Caki2 (cell line): ENCODE measurements at regions not wholly inside any gene's neighbourhood (a gene's known extent, or its start where the extent isn't known, plus 50 kb on each side); places are given as distances from the start of the nearest gene placed in this dataset.
"Not testable (repeated sequence)": the region's sequence is repeated elsewhere in the genome, so short reads cannot be mapped to it uniquely, and the experiment has no call there.

Experiments
- DNase-seq: peaks from one replicate; pipeline ENCODE4 v3.0.0-alpha.2; 2015; ENCODE audit warnings: low read depth
- in situ Hi-C: cut with HindIII; loops from 2 replicates; pipeline ENCODE4 v1.10.0; 2016; ENCODE audit warnings: low sequenced_read_pairs, low pct_unique_long_range_greater_than_20kb, mixed read lengths

- in situ Hi-C loops, result no loop called here
- no peak for DNase-seq
Measured at GRCh38 chr1:70552662-70553566, 141.8 kb downstream of the CTH start.

DNA sequence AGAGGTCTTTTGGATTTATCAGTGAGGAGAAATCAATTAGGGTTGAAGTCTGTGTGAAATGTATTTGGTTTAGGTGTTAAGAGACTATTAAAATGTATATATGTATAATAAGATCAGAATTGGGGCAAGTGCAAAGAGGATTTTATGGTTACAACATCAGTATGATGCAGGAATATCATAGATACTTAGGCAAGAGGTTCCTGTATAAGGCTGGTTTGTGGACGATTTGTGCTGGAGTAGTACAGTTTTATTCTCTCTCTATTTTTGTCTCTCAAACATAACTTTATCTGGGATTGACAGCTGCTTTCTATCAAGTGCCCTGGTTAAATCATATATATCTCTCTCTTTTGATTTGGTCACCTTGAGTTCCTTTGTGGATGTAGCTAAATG lies 142.5 kb downstream of the CTH start:
- in situ Hi-C loops, result no loop called here
- DNase-seq, result no peak

- DNase-seq, result no peak
- in situ Hi-C loops, result no loop called here
Measured at GRCh38 chr1:70554341-70554740, 143.3 kb downstream of the CTH start.

- no peak for DNase-seq
- in situ Hi-C loops, result no loop called here
Measured at GRCh38 chr1:70556541-70556940, 145.5 kb downstream of the CTH start.

GRCh38 chr1:70567167-70567566 lies 156.1 kb downstream of the CTH start:
- DNase-seq, result no peak
- in situ Hi-C loops, result no loop called here

GRCh38 chr1:70571191-70571590 lies 160.1 kb downstream of the CTH start:
- in situ Hi-C loops, result no loop called here

DNA sequence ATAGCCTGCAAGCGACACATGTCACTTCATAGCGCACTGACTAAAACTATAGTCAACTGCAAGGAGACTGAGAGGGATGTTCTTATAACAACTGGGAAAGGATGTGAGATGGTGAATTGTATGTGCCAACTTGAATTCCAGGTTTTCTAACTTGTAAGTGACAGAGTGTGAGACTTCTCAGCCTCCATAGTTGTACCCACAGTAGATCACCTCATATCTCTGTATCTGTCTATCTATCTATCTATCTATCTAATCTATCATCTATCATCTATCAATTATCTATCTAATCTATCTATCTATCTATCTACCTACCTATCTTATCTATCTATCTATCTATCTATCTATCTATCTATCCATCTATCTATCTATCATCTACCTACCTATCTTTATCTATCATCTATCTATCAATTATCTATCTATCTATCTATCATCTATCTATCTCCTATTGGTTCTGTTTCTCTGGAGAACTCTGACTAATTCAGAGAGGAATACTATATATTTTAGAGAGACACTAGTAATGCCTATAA lies 162.3 kb downstream of the CTH start:
- DNase-seq, result no peak
- in situ Hi-C loops, result no loop called here

More at GRCh38 chr1:70571191-70571590, 160.1 kb downstream of the CTH start:
- DNase-seq, result no peak

GRCh38 chr1:70581661-70582060 lies 170.6 kb downstream of the CTH start:
- DNase-seq, result no peak
- in situ Hi-C loops, result no loop called here

DNA sequence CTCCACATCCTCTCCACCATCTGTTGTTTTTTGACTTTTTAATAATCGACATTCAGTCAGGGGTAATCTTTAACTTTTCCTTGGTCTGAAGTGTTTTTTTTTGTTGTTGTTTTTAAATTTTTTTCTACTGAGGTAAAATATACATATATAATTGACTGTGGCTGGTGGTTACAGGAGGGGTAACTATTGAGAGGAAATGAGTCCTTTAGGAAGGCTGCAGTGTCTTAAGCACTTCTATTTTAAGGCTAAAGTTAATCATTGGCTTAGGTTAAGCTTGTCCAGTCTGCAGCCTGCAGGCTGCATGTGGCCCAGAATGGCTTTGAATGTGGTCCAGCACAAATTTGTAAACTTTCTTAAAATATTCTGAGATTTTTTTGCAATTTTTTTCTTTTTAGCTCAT lies 172.5 kb downstream of the CTH start:
- in situ Hi-C loops, result no loop called here
- DNase-seq, result peak; percentile 30

DNA sequence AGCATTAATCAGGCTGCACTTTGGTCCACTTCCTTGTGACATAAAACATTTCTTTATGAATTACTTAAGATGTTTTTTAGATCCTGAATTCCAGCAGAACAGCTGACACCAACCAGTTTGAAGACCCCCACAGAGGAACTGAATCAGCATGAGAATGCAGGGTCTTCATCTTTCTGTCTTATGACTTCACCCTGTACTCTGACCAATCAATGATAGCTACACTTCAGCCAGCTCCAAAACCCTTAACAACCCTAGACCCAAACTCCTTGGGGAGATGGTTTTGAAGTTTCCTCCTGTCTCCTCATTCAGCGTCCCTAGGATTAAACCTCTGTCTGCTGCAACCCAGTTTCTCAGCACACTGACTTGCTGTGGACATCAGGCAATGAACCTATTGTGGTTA lies 175.0 kb downstream of the CTH start:
- in situ Hi-C loops, result no loop called here
- DNase-seq, result no peak

- DNase-seq, result no peak
- in situ Hi-C loops, result no loop called here
Measured at GRCh38 chr1:70587872-70588366, 176.9 kb downstream of the CTH start.

DNA sequence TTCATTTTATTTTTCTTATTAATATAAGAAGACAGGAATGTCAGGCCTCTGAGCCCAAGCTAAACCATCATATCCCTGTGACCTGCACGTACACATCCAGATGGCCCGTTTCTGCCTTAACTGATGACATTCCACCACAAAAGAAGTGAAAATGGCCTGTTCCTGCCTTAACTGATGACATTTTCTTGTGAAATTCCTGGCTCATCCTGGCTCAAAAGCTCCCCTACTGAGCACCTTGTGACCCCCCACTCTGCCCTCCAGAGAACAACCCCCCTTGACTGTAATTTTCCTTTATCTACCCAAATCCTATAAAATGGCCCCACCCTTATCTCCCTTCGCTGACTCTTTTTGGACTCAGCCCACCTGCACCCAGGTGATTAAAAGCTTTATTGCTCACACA lies 182.5 kb downstream of the CTH start:
- in situ Hi-C loops, DNase-seq: not testable (repeated sequence)

DNA sequence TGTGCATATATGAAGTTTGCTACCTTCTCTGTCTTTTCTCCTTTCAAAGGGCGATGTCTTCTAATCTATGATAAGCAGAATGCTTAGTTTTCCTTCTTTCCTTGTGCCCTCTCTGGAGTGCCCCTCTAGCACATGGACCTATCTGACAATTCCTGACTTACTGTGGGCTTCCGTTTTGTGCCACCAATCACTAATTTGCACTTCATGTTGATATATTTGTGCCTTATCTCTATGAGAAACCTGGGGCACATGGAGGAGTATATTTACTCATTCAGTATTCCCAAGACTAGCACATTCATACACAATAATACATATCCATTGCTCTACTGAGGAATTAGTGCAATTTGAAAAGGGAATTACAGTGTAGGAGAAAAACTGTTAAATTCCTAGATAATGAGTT lies 197.7 kb downstream of the CTH start:
- in situ Hi-C loops, result no loop called here
- DNase-seq, result no peak

GRCh38 chr1:70610164-70610563 lies 199.1 kb downstream of the CTH start:
- in situ Hi-C loops, DNase-seq: not testable (repeated sequence)

GRCh38 chr1:70616946-70617345 lies 205.9 kb downstream of the CTH start:
- in situ Hi-C loops, result no loop called here

GRCh38 chr1:70617728-70618127 lies 206.7 kb downstream of the CTH start:
- DNase-seq, result no peak
- in situ Hi-C loops, result no loop called here

More at GRCh38 chr1:70616946-70617345, 205.9 kb downstream of the CTH start:
- no peak for DNase-seq

- in situ Hi-C loops, result no loop called here
- DNase-seq, result no peak
Measured at GRCh38 chr1:70627910-70628309, 216.8 kb downstream of the CTH start.

GRCh38 chr1:70628973-70629372 lies 217.9 kb downstream of the CTH start:
- no peak for DNase-seq
- in situ Hi-C loops, result no loop called here

GRCh38 chr1:70633004-70633403 lies 221.9 kb downstream of the CTH start:
- DNase-seq, result no peak
- in situ Hi-C loops, result no loop called here

DNA sequence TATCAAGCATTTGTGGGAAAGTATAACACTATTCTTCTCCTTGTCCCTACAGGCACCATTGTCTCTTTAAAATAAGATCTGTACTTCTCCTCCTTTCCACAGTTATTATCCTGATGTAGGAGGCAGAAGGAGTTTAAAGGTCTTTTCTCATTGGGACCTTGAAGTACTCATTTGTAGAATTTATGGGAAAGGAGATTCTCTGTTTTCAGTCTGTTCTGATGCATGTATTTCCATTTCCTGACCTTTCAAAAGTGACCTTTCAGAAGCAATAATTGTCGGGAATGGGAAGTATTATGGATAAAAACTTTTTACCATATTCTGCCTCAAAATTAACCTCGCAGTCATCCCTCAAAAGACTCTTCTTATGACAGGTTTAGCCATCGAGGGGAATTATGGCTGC lies 224.8 kb downstream of the CTH start:
- DNase-seq, result no peak
- in situ Hi-C loops, result no loop called here
